NCI-H82 treated with DMSO at 0.1 percent for 48 hours (cell line): ENCODE measurements at regions not wholly inside any gene's neighbourhood (a gene's known extent, or its start where the extent isn't known, plus 50 kb on each side); places are given as distances from the start of the nearest gene placed in this dataset.

Experiments
- DNase-seq: peaks from one replicate; lab custom pipeline; 2025; ENCODE audit not compliant: unreplicated experiment; lab: John Stamatoyannopoulos, UW

DNA sequence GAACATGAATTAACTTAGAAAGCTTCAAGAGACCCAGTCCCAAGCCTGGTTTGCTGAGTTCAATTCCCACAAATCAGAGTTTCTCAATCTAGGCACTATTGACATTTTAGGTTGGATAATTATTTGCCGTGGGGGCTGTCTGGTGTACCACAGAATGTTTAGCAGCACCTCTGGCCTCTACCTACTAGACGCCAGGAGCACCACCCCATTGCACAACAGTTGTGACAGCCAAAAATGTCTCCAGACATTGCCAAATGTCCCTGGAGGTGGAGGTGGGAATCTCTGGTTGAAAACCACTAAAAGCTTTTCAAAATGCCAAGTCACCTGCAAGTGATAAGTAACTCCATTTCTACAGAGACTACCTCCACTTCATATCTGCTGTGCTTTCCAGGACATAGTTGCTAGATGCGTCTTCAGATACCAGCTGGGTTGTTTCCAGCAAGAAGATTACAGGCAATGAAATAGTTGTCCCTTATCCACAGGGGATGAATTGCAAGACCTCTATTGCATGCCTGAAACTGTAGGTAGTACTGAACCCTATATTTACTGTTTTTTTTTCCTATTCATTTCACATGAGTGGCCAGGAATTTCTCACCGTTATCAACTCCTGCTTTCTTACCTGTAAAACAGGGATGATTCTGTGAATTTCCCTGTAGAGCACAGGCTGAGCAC lies 554.3 kb downstream of the ZEB2 start:
- no peak for DNase-seq

DNA sequence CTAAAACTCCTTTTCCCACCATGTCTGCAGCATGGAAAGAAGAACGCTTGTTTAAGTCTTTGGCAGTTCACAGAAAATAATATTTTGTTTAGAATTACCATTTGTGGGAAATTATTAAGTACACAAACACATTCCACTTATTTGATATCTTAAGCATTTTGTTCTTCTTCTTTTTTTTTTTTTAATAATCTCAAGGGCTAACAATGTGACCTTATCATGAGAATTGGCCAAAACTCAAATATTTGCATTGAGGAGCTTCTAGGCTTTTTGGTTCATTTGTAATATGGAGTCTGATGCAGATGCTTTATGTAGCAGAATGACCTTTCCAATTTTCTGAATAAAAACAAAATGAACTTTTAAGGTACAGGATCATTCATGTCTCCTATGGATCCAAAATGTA lies 555.0 kb downstream of the ZEB2 start:
- DNase-seq = no peak

DNA sequence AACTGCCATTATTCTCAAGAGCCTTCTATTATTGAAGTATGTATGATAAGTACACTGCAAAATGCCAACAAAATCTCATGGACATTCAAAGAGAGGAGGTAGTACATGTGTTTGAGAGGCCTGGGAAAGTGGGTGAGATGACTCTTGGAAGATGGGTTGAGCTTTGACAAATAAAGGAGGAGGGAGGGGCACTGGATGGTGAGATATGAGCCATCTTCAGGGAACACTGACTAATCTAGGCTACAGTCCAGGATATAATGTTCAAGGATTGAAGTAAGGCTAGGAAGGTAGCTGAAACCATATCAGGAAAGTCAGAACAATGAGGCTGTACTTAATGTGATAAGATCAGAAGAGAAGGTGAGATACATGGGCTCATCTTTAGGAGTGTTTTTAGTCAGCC lies 559.7 kb downstream of the ZEB2 start:
- DNase-seq = no peak

DNA sequence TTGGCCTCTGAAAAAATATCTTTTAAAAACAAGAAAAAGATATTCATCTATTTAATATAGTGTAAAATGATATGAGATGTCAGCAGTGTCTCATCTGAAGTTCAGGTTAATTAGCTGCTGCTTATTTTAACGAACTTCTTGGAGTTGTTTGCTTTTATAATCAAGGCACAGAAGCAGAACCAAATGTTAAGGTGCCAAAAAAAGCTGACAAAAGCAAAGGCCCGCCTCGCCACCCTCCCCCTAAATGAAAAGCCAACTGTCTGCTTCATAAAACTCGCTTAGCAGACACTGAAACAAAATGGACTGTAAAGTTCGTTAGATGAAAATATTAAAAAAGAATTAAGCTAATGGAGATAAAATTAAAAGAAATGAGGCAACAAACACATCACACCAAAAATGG lies 562.6 kb downstream of the ZEB2 start:
- DNase-seq = no peak

DNA sequence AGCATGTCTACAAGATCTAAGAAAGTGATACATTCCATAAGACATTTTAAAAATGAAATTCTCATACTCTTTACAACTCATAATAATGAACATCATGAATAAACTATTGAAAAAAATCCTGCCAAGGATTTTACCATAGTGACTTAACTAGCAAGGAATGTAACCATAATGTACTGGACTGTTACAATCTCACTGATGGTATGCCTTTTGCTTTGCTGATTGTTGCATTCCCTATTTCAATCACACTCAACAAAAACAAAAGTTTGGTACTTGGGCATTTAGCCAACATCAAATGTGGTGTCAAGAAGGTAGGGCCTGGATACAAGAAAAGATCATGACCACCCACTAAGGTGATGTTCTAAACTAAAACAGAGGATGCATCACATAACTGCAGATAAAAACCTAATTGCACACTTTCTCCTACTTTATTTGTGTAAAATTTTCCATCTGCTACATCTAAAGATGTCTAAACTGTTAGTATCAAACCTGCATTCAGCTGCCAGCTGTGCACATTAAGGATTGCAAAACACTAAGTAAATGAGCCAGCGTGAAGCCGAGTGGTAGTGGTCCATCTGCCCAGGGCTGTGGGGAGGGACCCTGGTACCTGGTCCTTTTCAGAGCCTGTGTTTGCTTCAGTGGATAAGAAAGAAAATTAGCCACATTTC lies 564.4 kb downstream of the ZEB2 start:
- no peak for DNase-seq

DNA sequence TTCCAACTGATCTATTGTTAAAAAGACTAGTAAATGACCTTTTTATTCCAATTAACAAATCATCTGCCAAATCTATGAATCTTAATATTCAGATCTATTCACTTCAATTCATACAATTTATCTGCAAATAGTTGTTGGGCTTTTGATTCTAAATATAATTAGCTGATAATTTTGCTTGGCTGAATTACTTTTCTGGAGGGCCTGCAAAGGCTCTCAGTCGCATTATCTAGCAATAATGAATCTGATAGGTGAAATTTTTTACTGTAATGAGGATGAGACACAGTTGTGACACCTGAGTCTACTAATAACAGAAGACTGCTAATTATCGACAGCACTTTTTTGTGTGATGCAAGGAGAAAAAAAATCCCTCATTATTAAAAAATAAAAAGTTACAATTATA lies 565.1 kb downstream of the ZEB2 start:
- DNase-seq = no peak

DNA sequence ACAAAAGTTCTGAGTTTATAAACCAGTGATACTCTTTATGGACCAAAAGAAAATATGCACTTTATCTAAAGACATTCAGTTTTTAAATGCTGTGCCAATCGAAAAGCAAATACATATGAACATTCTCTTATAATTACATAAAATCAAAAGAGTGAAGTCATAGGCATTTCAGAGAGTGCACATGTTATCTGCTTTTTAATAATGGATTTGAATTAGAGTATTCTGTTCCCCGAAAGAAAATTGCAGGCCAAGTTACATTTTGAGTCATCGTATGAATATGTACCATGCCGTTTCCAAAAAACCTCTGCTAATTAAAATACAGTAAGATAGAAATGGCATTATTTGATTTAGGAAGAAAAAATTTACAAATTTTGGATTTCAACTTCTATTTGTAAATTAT lies 565.7 kb downstream of the ZEB2 start:
- DNase-seq = no peak

DNA sequence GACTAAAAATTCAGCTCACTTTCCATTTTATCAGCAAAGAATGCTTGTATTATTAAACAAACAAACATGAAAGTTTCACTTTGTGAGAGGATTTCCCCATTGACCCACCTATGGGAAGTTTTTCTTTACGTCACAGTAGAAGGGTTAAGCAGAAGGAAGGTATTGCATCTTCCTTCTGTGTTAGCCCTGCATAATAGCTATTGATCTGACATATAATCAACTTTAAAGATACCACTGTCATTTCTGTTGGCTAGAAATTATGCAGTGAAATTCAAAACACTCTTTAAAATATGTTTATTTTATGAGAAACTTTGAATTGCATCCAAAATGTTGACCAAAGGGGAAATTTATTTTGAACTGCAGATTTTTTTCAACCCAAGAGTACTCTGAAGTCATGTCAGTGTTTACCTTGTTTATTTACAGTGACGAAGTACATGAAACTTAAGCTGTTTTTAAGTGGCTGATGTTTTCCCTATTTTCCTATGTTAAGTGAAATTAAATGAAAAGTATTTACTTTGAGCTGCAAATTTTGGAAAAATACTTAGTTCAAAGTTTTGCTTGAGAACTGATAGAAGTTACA lies 566.4 kb downstream of the ZEB2 start:
- DNase-seq = no peak

DNA sequence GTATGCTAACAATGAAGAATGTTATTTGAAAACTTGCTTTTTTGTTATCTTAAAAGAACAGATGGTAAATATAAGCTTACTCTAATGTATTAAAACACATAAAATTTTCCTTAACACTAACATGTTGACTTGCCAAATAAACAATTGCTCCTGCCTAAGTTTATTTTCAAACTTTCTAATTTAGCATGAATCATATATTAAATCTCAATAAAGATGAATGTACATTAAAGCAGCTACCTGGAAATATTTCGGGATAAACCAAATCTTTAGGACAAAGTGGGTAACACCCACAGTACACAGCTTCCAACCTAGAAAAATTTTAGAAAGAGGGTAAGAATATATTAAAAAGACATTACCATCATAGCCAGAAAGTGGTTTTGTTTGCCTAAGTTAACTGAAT lies 567.4 kb downstream of the ZEB2 start:
- no peak for DNase-seq

DNA sequence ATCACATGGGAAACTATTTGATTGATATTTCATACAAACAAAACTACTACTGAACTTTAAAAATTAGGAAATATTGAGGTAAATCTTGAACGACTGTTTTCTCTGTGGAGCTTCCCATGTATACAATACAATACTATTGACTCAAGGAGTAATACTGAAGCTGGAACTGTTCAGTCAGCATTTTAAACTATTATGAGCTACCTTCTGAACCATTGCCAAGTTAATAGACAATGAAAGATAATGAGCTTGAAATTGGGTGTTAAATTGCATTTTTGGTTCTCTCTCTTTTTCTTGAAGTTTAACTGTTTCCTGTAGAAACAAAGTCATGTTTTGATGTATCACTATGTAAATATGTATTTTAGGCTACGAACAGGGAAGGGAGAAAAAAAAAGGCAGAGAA lies 569.2 kb downstream of the ZEB2 start:
- no peak for DNase-seq

DNA sequence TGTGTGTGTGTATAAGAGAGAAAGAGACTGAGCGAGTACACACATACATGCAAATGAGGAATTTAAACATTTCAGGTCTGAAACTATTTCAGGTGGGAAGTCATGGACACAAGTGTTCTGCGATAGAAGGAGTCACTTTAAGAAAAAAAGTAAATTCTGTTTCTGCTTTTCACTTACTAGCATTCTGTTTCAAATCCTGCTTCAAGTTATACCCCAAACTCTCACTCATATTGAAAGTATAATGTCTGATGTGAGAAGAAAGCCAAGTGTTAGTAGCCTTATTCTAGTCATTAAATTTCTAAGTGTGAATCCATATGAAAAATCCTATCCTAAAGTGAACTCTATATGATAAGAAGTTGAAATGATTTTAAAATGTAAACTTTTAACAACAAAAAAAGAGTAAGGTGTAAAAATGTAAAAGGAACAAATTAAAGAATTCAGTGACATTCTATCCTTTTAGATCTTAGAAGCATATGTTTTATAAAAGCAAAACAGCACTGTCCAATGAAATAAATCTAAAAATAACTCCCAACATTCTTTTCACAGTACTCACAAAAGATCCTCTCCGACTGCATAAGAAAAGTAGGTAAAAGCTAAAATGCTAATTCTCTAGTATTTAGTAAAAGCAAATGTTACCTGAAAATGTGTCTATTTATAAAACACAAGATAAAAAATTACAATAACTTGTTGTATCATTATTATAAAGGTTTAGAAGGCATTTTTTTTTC lies 570.6 kb downstream of the ZEB2 start:
- DNase-seq = no peak

DNA sequence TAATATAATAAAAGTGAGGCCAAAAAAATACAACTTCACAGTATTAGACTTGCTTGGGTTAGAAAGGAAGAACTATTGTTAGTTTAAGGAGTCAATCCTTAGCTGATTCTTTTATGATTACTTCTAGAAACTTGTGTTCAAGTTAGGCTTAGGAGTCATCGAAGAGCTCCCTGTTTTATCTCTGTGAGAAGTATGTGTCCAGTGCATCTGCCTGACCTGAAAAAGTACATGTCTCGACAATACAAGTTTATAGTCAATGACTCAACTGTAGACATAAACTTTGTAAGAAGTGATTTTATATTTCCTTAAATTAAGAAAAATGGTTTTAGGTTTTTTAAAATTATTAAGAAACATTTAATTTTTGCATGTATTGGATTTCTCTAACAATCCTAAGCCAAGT lies 571.2 kb downstream of the ZEB2 start:
- DNase-seq = no peak

DNA sequence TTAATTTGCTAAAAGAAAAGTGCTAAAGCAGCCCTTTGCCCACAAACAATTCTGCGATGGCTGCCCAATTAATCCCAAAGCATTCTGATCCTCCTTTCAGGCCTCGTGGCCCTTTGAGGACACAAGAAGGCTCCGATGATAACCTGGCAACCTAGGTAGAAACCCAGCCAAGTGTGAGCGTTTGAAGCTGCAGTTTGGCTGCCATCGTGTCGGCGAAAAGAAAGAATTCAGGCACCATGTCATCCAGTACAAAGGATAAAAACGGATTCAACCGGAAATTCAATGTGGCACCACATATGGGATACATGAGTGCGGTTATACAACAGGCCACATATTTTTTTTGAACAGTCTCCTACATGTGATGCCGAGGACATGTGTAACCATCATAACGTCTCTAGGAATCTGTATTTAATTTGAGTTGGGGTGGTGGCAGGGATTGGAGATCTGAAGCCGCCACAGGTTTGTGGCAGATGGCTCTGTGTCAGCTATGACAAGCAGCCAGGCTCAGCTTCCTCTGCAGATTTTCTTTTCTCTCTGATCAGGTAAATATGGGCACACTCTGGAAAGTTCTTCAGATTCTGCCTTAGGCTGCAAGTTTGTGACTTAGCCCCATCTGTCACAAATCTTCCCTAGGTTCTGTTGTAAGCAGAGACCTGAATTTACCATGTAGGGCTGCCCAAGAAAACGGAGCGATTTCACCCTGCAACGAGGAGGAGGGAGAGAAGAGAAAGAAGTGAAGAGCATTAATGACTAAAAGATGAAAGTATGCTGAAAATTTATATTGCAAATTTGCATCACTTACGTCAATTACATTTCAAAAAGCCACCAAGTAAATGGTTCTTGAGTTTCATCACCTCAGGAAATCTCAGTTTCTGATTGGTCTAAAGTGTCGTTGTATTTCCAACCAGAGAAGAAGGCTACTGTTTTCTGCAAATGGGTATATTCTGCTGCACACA lies 573.2 kb downstream of the ZEB2 start:
- DNase-seq = peak; percentile 48

DNA sequence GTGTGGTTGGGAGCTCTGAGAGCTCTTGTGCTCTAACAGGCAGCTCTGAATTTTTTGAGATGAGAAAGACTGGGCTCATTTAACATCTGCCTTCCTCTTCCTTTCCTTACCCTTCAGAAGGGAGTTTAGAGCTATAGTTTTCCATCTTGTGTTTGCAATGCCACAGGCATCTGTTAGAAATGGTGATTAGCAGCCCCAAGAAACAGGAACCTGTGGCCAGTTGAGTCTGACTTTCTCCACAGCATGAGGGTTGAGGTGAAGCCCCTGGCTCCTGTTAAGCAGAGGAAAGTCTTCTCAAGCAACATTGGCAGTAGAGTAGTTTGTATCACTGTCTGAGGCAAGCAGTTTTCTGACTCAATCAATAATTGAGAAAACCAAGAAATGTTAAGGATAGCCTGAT lies 577.4 kb downstream of the ZEB2 start:
- no peak for DNase-seq

DNA sequence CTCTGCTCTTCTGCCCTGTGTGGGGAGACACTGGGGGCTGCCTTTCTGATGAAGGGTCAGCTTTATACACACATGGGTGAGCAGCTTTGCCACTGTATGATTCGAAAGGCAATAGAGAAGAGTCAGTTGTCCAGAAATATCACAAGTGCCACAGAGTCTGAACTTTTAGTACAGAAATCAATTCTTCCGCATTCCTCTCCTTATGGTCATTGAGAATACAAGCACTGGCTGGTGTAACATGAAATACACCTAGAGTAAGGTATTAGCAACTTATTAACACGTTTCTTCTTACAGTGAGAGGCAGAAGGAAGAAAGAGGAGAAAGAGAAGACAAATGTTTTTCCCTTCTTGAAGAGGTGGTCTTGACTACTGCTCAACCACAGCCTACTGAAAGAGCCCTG lies 579.2 kb downstream of the ZEB2 start:
- DNase-seq = no peak

DNA sequence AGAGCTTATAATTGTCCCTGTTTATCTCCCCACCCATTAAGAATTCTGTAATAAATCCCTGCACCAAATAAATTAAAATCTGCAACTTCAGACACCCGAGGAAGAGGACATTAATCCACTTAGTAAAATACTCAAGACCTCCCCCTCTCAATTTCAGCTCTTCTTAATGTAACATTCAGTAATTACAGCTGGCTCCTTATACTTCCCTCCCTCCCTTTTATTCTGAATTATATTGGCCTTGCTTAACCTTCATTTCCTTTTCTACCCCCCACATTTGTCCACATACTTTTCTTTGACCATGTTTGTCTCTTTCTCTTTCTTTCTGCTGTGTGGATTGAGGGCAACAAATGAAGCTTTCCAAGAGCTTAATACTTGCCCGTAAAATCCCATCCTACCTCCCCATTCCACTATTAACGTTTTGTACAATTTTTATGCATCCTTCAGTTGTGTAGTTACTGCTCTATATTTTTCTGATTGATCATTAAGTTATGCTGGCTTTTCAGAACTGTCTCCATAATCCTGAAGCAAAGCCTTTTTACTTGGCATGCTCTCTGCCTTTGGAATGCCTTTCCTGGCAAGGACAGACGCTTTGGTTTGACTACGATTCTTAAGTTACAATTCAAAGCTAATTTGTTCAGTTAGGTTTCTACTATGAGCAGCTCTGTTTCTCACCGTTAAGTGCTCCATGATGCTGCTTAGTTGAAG lies 580.1 kb downstream of the ZEB2 start:
- DNase-seq = peak; percentile 92

DNA sequence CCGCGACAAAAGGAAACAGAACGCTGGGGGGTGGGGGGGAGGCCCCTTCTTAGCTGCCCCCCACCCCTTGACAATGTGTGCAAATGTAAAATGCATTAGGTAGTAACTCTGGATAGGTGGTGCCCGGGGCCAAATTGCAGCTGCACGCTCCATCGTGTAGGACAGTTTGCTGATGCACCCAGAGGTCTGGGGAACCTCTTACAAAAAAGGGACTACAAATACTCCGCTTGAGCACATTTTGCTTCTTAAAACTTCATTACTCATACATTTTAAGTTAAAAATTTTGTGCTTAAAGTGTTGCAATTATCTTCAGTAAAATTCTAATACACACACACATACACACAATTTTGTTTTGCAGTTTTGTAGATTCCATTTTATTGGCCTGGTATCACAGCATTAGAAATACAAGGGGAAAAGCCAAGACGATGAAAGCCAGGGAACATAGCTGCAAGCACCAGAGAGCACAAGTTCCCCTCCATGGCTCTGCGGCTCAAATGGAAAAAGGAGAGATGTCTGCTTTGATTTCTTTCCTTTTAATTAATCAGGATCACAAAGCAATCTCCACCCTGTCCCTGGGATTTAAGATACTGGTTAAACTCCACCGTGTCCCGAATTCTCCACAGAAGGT lies 582.1 kb downstream of the ZEB2 start:
- DNase-seq = no peak

DNA sequence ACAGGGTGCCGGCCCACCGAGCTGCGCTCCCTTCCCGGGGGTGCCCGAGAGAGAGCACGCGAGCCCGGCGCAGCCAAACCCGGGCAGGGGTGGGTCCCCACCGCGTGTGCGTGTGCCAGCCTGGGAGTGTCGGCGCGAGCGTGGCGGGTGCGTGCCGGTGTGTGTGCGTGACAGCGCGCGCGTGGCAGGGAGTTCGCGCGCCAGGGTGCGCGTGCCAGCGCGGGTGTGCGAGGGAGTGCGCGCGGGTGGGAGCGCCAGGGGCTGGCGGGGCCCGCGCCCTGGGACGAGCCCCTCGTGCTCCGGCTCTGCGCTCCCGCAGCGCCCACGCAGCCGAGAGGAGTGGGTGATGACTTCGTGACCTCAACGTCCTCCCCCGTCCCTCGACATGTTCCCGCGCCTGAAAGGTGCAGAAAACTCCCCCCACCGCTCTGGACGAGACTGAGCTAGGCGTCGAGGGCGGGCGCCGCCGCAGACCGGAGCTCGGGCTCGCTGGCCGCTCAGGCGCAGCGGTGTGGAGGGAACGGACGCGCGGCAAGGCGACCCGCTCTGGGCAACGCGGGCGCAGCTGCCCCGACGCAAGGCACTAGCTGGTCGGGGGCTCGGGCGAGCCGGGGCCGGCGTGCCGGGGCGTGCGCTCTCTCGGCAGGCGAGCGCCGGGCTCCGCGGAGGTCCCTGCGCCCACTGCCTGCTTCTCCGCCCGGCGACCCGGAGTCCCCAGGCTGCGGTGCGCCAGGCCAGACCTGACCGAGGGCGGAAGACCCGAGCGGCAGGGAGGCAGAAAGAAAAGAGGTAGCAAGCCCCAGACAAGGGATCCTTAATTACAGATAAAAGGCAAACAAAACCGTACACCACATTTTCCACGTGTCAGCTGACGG lies 582.8 kb downstream of the ZEB2 start:
- DNase-seq = no peak

DNA sequence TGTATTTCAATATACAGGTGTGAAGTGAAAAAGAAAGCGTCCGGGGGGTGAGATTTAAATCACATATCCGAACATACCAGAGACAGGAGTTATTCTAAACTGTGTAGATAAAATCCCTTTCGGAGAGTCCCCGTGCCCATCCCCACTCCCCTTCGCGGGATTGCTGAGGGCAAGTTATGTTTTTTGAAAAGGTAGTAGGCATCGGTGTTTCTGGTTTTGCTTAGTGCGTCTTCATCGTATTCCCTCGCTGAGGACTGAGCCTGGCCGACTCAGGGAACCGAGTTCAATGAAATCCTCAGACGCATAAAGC lies 583.4 kb downstream of the ZEB2 start:
- no peak for DNase-seq
